Cardiac fibroblast (primary cell): ENCODE measurements at regions not wholly inside any gene's neighbourhood (a gene's known extent, or its start where the extent isn't known, plus 50 kb on each side); places are given as distances from the start of the nearest gene placed in this dataset.

ENCODE experiments used
- DNase-seq, 2 donors: peaks; one replicate each; pipeline versions ENCODE4 v3.0.0 to v3.0.0-alpha.2; 2010; ENCODE audit warnings: low read depth in 2 of 2
- H3K4me3 ChIP-seq, 2 donors: replicated peaks in 1 of 2; 1 replicate in 1 of 2; 2 replicates in 1 of 2; pipeline ENCODE4 v1.5.1; 2011; ENCODE audit warnings: low read depth in 2 of 2, low read length in 2 of 2, mild to moderate bottlenecking in 2 of 2, moderate library complexity in 1 of 2
- CTCF ChIP-seq: IDR thresholded peaks from one replicate; pipeline ENCODE4 v1.5.1; 2011; ENCODE audit warnings: low read depth, mild to moderate bottlenecking, low read length, inconsistent platforms

- TF ChIP-seq CTCF, result no peak
- no peak overlapping the region for H3K4me3 ChIP-seq
- peak; percentile 69 to 89 for DNase-seq
Observed at GRCh38 chr4:119729835-119730670, 101.4 kb upstream of the PDE5A start.

- peak in 1 of 2 donors; percentile 52 for DNase-seq
- H3K4me3 ChIP-seq, result no peak overlapping the region
- TF ChIP-seq CTCF, result no peak
Observed at GRCh38 chr4:119728692-119729593, 100.3 kb upstream of the PDE5A start.

- H3K4me3 ChIP-seq, result no peak overlapping the region
- no peak for TF ChIP-seq CTCF
- no peak for DNase-seq
Observed at GRCh38 chr4:119728185-119728584, 99.6 kb upstream of the PDE5A start.

- no peak for TF ChIP-seq CTCF
- H3K4me3 ChIP-seq, result no peak overlapping the region
- DNase-seq, result no peak
Observed at GRCh38 chr4:119726505-119726904, 97.9 kb upstream of the PDE5A start.

GRCh38 chr4:119725688-119726330 is 97.2 kb upstream of the PDE5A start:
- H3K4me3 ChIP-seq, result no peak overlapping the region
- peak in 1 of 2 donors; percentile 30 for DNase-seq
- no peak for TF ChIP-seq CTCF

- no peak for DNase-seq
- H3K4me3 ChIP-seq, result no peak overlapping the region
Observed at GRCh38 chr4:119725011-119725410, 96.4 kb upstream of the PDE5A start.

More at GRCh38 chr4:119725011-119725410, 96.4 kb upstream of the PDE5A start:
- TF ChIP-seq CTCF, result no peak
